ACC112 (cell line): ENCODE measurements at regions not wholly inside any gene's neighbourhood (a gene's known extent, or its start where the extent isn't known, plus 50 kb on each side); places are given as distances from the start of the nearest gene placed in this dataset.
"Not testable (repeated sequence)": the region's sequence is repeated elsewhere in the genome, so short reads cannot be mapped to it uniquely, and the experiment has no call there.

ENCODE experiments used
- H2AFZ ChIP-seq: fragments of 200-600 bp; sonication (generic); one replicate; pipeline ENCODE4 v1.6.0; 2017; ENCODE audit warnings: antibody characterized with exemption, low read length; ENCODE audit not compliant: unreplicated experiment
- H3K27ac ChIP-seq: fragments of 200-600 bp; sonication (generic); 2 replicates; pipeline ENCODE4 v1.5.1; 2014; ENCODE audit warnings: low read depth, mild to moderate bottlenecking, antibody characterized with exemption, low read length, moderate library complexity
- H3K27me3 ChIP-seq: fragments of 200-600 bp; sonication (generic); 2 replicates; pipeline ENCODE4 v1.6.1; 2014; ENCODE audit warnings: mild to moderate bottlenecking, antibody characterized with exemption, low read length, moderate library complexity, mixed read lengths; ENCODE audit not compliant: insufficient read depth
- H3K36me3 ChIP-seq: fragments of 200-600 bp; sonication (generic); 2 replicates; pipeline ENCODE4 v1.6.1; 2016; ENCODE audit warnings: mild to moderate bottlenecking, antibody characterized with exemption, low read length, moderate library complexity, mixed read lengths; ENCODE audit not compliant: insufficient read depth
- H3K4me1 ChIP-seq: fragments of 200-600 bp; sonication (generic); one replicate; pipeline ENCODE4 v1.6.1; 2016; ENCODE audit warnings: low read length, mixed read lengths; ENCODE audit not compliant: insufficient read depth, unreplicated experiment, control insufficient read depth
- H3K4me3 ChIP-seq: fragments of 200-600 bp; sonication (generic); 2 replicates; pipeline ENCODE4 v1.5.1; 2014; ENCODE audit warnings: mild to moderate bottlenecking, low read depth, low read length
- H3K79me2 ChIP-seq: fragments of 200-600 bp; sonication (generic); one replicate; pipeline ENCODE4 v1.6.0; 2016; ENCODE audit warnings: low read length; ENCODE audit not compliant: control insufficient read depth, unreplicated experiment, insufficient read depth

DNA sequence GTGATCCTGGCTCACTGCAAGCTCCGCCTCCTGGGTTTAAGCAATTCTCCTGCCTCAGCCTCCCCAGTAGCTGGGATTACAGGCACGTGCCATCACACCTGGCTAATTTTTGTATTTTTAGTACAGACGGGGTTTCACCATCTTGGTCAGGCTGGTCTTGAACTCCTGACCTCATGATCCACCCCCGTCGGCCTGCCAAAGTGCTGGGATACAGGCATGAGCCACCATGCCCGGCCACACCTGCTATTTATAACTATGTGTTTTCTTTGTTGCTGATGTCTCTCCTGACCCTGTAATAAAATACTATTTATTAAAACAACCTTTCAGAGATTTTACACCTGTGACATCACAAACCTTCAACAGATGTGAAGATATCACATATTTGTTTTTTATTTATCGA is 736.5 kb upstream of the PCDH15 start:
- H3K36me3 ChIP-seq, H3K4me1 ChIP-seq, H3K27me3 ChIP-seq, H3K79me2 ChIP-seq, H3K4me3 ChIP-seq, H2AFZ ChIP-seq, H3K27ac ChIP-seq: not testable (repeated sequence)

DNA sequence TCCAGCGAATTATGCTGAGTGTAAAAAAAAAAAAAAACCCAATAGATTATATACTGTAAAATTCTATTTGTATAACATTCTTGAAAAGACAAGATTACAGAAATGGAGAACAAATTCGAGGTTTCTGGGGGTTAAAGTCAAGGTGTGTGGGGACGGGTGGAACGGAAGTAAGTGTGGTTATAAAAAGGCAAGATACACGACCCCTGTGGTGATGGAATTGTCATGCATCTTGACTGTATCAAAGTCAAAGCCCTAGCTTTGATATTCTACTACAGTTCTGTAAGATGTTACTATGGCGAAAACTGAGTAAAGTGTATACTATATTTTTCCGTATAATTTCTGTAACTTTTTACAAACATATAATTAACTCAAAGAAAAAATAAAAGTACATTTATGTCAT is 718.2 kb upstream of the PCDH15 start:
- no peak overlapping the region for H2AFZ ChIP-seq
- H3K79me2 ChIP-seq, result no peaks in the 10 kb centered on the region
- H3K27me3 ChIP-seq, result no peaks in the 10 kb centered on the region
- no peak overlapping the region for H3K27ac ChIP-seq
- no peaks in the 10 kb centered on the region for H3K36me3 ChIP-seq
- H3K4me1 ChIP-seq, result no peaks in the 10 kb centered on the region
- no peak overlapping the region for H3K4me3 ChIP-seq

DNA sequence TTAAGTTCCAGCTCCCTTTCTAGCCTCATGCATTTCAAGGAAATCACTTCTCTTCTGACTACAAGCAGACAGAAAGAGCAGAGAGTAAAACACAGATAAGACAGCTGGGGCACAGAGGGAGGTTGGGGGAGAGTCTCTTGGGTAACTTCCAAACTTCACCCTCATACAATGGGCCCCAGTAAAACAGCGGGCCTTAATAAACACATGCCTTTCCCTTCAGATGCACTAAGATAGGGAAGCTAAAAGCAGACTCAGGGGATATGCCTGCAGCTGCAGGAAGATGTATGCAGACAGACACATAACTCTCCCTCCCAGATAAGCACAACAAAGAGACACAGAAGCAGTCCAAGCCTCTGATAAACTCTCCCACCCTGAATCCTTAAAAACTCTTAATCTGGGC is 717.4 kb upstream of the PCDH15 start:
- not testable (repeated sequence) for H3K27me3 ChIP-seq

DNA sequence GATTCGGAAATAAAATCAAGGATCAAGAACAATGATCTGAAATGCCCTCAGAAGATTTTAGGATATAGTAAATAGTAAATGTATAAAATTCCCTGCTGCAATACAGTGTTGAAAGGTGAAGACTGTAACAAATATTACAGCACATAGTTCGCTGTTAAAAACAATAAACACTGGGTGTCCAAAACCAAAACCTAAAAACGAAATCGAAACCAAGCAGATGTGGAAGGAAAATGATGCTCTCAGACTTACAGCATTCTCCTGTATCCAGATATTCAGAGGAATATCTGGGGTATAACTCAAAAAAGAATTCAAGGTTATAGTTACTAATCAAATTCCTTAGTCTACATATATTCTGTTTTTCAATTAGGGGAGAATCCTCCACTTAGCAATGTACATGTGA is 708.1 kb upstream of the PCDH15 start:
- no peak overlapping the region for H3K27ac ChIP-seq
- H3K36me3 ChIP-seq, result no peaks in the 10 kb centered on the region
- peak overlapping the region; percentile 71 for H2AFZ ChIP-seq
- no peaks in the 10 kb centered on the region for H3K4me1 ChIP-seq
- peak overlapping the region; percentile 76 for H3K4me3 ChIP-seq
- H3K27me3 ChIP-seq, result peaks cover 4% of the 10 kb centered on the region; the same call in 1 of the 2 replicates
- no peaks in the 10 kb centered on the region for H3K79me2 ChIP-seq

More for the DNA sequence above, 717.4 kb upstream of the PCDH15 start:
- not testable (repeated sequence) for H3K4me1 ChIP-seq, H3K79me2 ChIP-seq, H2AFZ ChIP-seq, H3K36me3 ChIP-seq, H3K27ac ChIP-seq, H3K4me3 ChIP-seq

DNA sequence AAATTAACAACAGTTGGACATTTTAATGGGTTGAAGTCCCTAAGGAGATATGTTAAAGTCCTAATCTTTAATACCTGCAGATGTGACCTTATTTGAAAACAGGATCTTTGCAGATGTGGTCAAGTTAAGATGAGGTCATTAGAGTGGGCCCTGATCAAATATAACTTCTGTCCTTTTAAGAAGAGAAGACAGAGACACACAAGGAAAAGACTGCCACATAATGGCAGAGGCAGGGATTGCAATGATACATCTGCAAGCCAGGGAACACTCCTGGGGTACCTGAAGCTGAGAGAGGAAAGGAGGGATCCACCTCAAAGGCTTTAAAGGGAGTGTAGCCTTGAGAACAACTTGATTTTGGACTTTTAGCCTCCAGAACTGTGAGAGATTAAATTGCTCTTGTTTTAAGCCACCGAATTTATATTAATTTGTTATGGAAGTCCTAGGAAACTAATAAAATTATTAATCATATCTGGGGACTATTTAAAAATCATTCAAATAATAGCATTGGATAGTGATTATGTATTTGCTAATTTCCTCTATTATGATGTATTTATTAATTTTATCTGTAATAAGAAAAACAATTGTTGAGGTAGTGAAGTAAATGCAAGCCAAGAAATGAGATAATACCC is 700.0 kb upstream of the PCDH15 start:
- Histone ChIP-seq H2AFZ (no peak overlapping the region), H3K27me3 (no peaks in the 10 kb centered on the region), H3K27ac (no peak overlapping the region), H3K36me3 (no peaks in the 10 kb centered on the region), H3K79me2 (no peaks in the 10 kb centered on the region), H3K4me1 (no peaks in the 10 kb centered on the region), H3K4me3 (no peak overlapping the region)

DNA sequence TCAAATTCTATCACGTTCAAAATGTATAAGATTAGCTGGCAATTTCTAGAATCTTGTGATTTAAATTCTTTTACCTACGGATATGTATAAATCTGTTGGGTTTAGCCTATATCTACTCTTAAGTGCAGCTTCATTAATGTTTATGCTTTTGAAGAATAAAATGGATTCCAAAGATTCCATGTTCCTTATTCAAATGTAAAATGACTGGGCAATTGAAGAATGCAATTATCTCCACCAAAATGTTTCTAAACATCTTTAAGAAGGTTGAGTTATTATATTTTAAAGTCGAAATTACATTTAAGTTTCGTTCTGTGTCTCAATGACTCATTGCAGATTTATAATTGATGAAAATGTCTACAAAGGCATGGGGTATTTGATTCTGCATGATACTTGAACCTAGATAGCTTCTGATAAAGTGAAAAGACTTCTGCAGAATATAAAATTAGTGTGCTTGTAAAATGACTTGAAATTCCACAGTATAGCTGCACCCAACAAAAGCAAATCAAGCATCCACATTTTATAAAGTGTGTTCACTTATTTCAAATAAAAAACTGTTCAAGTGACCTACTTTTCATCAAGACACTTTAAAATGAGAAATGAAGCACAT is 697.0 kb upstream of the PCDH15 start:
- Histone ChIP-seq H3K36me3 (no peaks in the 10 kb centered on the region), H3K27me3 (no peaks in the 10 kb centered on the region), H3K4me3 (no peak overlapping the region), H3K4me1 (no peaks in the 10 kb centered on the region), H3K27ac (no peak overlapping the region), H3K79me2 (no peaks in the 10 kb centered on the region), H2AFZ (no peak overlapping the region)

DNA sequence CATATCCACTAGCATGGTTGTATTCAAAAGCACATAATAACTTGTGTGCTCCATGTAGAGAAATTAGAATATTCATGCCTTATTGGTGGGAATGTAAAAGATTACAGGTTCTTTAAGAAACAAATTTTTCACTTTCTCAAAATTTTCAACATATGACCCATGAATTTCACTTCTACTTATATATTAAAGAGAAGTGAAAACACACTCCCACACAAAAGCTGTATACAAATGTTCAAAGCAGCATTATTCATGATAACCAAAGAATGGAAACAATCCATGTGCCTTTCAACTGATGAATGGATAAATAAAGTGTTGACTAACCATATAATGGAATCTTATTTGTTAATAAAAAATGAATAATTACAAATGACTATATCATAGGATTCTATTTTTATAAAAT is 694.5 kb upstream of the PCDH15 start:
- Histone ChIP-seq H3K4me1 (no peaks in the 10 kb centered on the region), H3K4me3 (no peak overlapping the region), H3K27ac (no peak overlapping the region), H3K27me3 (no peaks in the 10 kb centered on the region), H2AFZ (no peak overlapping the region), H3K79me2 (no peaks in the 10 kb centered on the region), H3K36me3 (no peaks in the 10 kb centered on the region)

DNA sequence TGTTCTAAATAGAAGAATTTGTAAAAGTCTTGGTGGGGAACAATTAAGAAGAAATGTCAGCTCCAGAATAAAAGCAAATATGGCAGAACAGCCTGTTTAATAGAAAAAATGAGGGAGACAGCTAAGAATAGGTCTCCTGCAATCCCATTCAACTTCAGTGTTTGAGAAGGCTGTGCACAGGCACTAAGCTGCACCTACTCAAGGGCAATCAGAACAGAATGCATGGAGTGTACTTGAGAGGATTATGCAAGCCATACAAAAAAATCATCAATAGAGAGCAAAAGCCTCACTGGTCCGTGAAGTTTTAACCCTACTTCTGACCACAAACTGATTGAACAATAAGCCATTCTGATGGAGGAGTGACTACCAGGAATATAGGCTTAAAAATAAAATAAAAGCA is 690.7 kb upstream of the PCDH15 start:
- no peaks in the 10 kb centered on the region for H3K79me2 ChIP-seq
- no peak overlapping the region for H3K27ac ChIP-seq
- no peaks in the 10 kb centered on the region for H3K4me1 ChIP-seq
- no peak overlapping the region for H3K4me3 ChIP-seq
- no peaks in the 10 kb centered on the region for H3K27me3 ChIP-seq
- no peak overlapping the region for H2AFZ ChIP-seq
- H3K36me3 ChIP-seq, result no peaks in the 10 kb centered on the region

DNA sequence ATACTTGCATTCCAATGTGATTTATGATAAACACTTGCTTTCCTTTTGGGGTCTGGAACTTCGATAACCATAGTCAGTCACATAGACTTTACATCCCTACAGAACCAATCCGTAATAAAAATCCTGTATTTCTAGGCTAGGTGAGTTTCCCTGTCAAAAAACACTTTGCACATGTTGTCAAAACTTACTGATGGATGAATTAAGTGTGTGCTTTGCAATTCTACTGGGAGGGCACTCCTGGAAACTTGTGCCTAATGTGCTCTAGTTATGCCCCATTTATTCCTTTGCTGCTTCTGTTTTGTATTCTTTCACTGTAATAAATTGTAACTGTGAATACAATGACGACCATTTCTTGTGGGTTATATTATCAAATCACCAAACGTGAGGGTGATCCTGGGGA is 684.8 kb upstream of the PCDH15 start:
- no peaks in the 10 kb centered on the region for H3K4me1 ChIP-seq
- H3K27ac ChIP-seq, result no peak overlapping the region
- H2AFZ ChIP-seq, result no peak overlapping the region
- H3K79me2 ChIP-seq, result no peaks in the 10 kb centered on the region
- H3K27me3 ChIP-seq, result no peaks in the 10 kb centered on the region
- no peak overlapping the region for H3K4me3 ChIP-seq
- H3K36me3 ChIP-seq, result no peaks in the 10 kb centered on the region

DNA sequence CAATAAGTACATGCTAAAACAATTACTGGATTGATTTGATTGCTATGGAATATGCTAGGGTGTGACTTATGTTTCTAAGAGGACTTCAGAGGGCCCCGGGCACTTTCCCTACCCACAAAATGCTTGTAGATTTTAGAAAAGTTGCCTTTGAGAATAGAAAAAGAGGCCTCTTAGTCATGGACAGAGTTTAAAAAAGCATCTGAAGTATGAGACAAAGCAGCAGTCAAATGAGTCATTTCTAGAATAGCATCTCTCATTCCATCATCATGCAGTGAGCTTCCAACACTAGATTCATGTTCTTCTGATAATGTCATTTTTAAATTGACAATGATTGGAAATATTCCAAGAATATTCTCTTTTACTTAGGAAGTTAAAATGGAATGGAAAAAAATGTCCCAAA is 675.1 kb upstream of the PCDH15 start:
- no peak overlapping the region for H2AFZ ChIP-seq
- H3K79me2 ChIP-seq, result no peaks in the 10 kb centered on the region
- H3K27me3 ChIP-seq, result no peaks in the 10 kb centered on the region
- no peak overlapping the region for H3K27ac ChIP-seq
- no peaks in the 10 kb centered on the region for H3K4me1 ChIP-seq
- H3K36me3 ChIP-seq, result no peaks in the 10 kb centered on the region
- H3K4me3 ChIP-seq, result no peak overlapping the region

DNA sequence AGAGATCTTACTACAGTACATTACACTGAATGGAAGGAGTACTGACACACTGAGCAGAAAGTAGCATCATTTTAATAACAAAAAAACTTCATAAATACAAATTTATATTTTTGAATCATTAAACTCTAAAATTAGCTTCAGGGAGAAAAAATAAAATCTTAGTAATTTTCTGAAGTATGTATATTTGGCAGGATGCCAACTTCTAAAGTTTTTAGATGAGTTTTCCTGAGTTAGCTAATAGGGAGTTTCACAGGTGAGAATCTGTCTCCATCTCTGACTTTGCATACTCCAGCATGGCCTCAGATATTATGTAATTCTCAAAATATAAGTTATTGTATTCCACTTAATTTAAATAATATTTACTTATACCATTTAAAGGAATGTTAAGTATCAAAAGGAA is 673.2 kb upstream of the PCDH15 start:
- Histone ChIP-seq H3K27ac (no peak overlapping the region), H3K27me3 (no peaks in the 10 kb centered on the region), H2AFZ (no peak overlapping the region), H3K79me2 (no peaks in the 10 kb centered on the region), H3K36me3 (no peaks in the 10 kb centered on the region), H3K4me1 (no peaks in the 10 kb centered on the region), H3K4me3 (no peak overlapping the region)
